Spleen (tissue), 11 donors: ENCODE measurements at regions not wholly inside any gene's neighbourhood (a gene's known extent, or its start where the extent isn't known, plus 50 kb on each side); places are given as distances from the start of the nearest gene placed in this dataset.

ENCODE experiments used
- DNase-seq: peaks from one replicate; pipeline ENCODE4 v3.0.0-alpha.2; 2020
- H3K27ac ChIP-seq, 8 donors: fragments of 200-600 bp; sonication (generic) in 7 of 8; 1 replicate in 4 of 8; 2 replicates in 4 of 8; pipeline versions ENCODE4 v1.5.0 to v1.8.0; 2016 to 2021; ENCODE audit warnings: inconsistent platforms in 4 of 8, mild to moderate bottlenecking in 4 of 8, moderate library complexity in 1 of 8
- H3K27me3 ChIP-seq, 7 donors: fragments of 200-600 bp; sonication (generic) in 6 of 7; replicated peaks in 1 of 7; 1 replicate in 4 of 7; 2 replicates in 3 of 7; pipeline versions ENCODE4 v1.5.0 to v1.8.0; 2016 to 2021; ENCODE audit warnings: inconsistent platforms in 3 of 7, mild to moderate bottlenecking in 1 of 7
- H3K36me3 ChIP-seq, 6 donors: fragments of 200-600 bp; sonication (generic) in 5 of 6; 1 replicate in 4 of 6; 2 replicates in 2 of 6; pipeline versions ENCODE4 v1.5.0 to v1.8.0; 2016 to 2021; ENCODE audit warnings: inconsistent platforms in 2 of 6
- H3K4me1 ChIP-seq, 6 donors: fragments of 200-600 bp; sonication (generic) in 5 of 6; 1 replicate in 3 of 6; 2 replicates in 3 of 6; pipeline versions ENCODE4 v1.5.0 to v1.8.0; 2016 to 2021; ENCODE audit warnings: inconsistent platforms in 3 of 6
- H3K4me3 ChIP-seq, 8 donors: fragments of 200-600 bp; sonication (generic) in 7 of 8; 1 replicate in 4 of 8; 2 replicates in 4 of 8; pipeline versions ENCODE4 v1.5.0 to v1.8.0; 2016 to 2021; ENCODE audit warnings: inconsistent platforms in 4 of 8, mild to moderate bottlenecking in 4 of 8, moderate library complexity in 2 of 8
- H3K9me3 ChIP-seq, 8 donors: fragments of 200-600 bp; sonication (generic) in 7 of 8; 1 replicate in 4 of 8; 2 replicates in 4 of 8; pipeline versions ENCODE4 v1.5.0 to v1.8.0; 2016 to 2021; ENCODE audit warnings: inconsistent platforms in 4 of 8
- POLR2A ChIP-seq, 3 donors: fragments of 450-650 bp; IDR thresholded peaks; one replicate each; pipeline ENCODE4 v1.5.1; 2017; ENCODE audit warnings: antibody characterized with exemption in 3 of 3, mild to moderate bottlenecking in 1 of 3
- POLR2AphosphoS5 ChIP-seq, 3 donors: sonication (generic); formaldehyde crosslinking; IDR thresholded peaks; one replicate each; pipeline ENCODE4 v1.5.1; 2017; ENCODE audit warnings: antibody characterized with exemption in 3 of 3
- WGBS, 5 donors: extraction: QIAGEN DNeasy Blood & Tissue Kit in 3 of 5; methylation state at CpG; one replicate each; pipeline versions ENCODE4 v1.1.5 to v1.1.7; 2013 to 2018; 5-methylcytosine and 5-hydroxymethylcytosine counted together
- intact Hi-C: fragments of 100-400 bp; cut with DNase I; formaldehyde crosslinking; loops from one replicate; pipeline ENCODE4 v1.15.0; 2023; ENCODE audit warnings: low total_unique reads
- TF ChIP-seq, protein P1 (sequence below), 11 experiments: fragments of 200-600 bp in 7 of 11; fragments of 450-650 bp in 4 of 11; sonication (generic) in 4 of 11; IDR thresholded peaks in 8 of 11; conservative IDR thresholded peaks in 3 of 11; 1 replicate in 7 of 11; 2 replicates in 4 of 11; pipeline versions ENCODE4 v1.4.0 to v1.8.0; 2016 to 2021; ENCODE audit warnings: antibody characterized with exemption in 11 of 11, inconsistent platforms in 4 of 11, mild to moderate bottlenecking in 1 of 11
- donor health status: healthy with polysubstance abuse.
- donor health status: DM: no; HTN: no; CAD: no; lungs with moderate emphysema.
- donor health status: DM: no; HTN: no; CAD: no.
- donor health status: Bipolar disorder and iron deficiency.
- donor health status: healthy.
- donor health status: DM: no; HTN: no; CAD: no.
- donor health status: DM: yes; HTN: yes; CAD: no.

DNA sequence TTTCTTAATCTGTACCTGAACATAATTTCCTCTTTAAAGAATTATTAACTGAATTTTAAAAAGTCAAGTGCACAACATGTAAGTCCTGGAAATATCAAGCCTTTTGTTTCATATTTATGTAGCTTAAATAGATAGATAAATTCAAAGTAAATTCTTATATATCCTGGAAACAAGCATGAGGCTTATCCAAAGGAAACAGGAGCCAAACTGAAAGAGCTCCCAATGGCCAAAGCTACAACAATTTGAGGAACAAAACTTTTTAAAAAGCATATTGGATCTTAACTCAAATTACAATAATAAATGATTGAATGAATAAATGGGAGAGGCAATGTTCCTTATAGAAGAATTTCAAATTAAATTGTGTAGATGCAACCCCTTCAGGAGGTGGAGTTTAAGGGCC is 679.1 kb downstream of the METTL4 start:
- no peak for DNase-seq
- TF ChIP-seq, protein P1, sequence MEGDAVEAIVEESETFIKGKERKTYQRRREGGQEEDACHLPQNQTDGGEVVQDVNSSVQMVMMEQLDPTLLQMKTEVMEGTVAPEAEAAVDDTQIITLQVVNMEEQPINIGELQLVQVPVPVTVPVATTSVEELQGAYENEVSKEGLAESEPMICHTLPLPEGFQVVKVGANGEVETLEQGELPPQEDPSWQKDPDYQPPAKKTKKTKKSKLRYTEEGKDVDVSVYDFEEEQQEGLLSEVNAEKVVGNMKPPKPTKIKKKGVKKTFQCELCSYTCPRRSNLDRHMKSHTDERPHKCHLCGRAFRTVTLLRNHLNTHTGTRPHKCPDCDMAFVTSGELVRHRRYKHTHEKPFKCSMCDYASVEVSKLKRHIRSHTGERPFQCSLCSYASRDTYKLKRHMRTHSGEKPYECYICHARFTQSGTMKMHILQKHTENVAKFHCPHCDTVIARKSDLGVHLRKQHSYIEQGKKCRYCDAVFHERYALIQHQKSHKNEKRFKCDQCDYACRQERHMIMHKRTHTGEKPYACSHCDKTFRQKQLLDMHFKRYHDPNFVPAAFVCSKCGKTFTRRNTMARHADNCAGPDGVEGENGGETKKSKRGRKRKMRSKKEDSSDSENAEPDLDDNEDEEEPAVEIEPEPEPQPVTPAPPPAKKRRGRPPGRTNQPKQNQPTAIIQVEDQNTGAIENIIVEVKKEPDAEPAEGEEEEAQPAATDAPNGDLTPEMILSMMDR (IDR thresholded peaks at IDR 0.05 in 8 of 11, conservative IDR thresholded peaks at IDR 0.05 in 3 of 11), result no peak
- TF ChIP-seq POLR2AphosphoS5 (IDR thresholded peaks at IDR 0.05) (no peak), POLR2A (IDR thresholded peaks at IDR 0.05) (no peak)
- Histone ChIP-seq H3K4me1 (no peaks in the 10 kb centered on the region), H3K4me3 (no peak overlapping the region), H3K36me3 (no peaks in the 10 kb centered on the region), H3K27me3 (no peaks in the 10 kb centered on the region), H3K27ac (no peak overlapping the region), H3K9me3 (no peaks in the 10 kb centered on the region)
- intact Hi-C loops, result no loop called here

- no peak overlapping the region for H3K4me3 ChIP-seq
- H3K27me3 ChIP-seq, result no peaks in the 10 kb centered on the region
- no peaks in the 10 kb centered on the region for H3K9me3 ChIP-seq
- intact Hi-C loops, result no loop called here
- H3K27ac ChIP-seq, result no peak overlapping the region
- DNase-seq, result no peak
- H3K36me3 ChIP-seq, result no peaks in the 10 kb centered on the region
- 70 to 83% (median 72%) methylated on average over 4 of the region's 4 CpGs for WGBS, 5 donors
- H3K4me1 ChIP-seq, result no peaks in the 10 kb centered on the region
- TF ChIP-seq, protein P1 (IDR thresholded peaks at IDR 0.05 in 8 of 11, conservative IDR thresholded peaks at IDR 0.05 in 3 of 11), result no peak
- no peak for TF ChIP-seq POLR2AphosphoS5 (IDR thresholded peaks at IDR 0.05)
- TF ChIP-seq POLR2A (IDR thresholded peaks at IDR 0.05), result no peak
These were observed 675.7 kb downstream of the METTL4 start for GRCh38 chr18:1895456-1896185.

DNA sequence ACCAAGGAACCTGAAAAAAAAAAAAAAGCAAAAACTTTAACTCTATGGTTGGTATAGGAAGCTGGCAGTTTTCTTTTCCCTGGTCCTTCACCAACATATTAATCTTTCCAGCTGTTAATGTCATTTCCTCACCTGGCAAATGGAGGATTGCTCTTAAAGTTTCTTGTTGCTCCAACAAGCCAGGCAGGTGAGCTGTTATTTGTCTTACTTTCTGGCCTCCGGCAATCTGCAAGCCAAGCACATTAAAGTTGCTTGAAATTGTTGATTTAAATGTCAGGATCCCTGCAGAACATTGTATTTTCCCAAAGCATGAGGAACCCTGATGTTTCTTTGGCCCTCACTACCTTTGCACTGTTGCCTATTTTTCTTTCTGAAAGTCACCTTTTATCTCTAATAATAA is 664.9 kb downstream of the METTL4 start:
- WGBS, 5 donors, result 84 to 98% (median 86%) methylated on average over 1 of the region's 1 CpG
- no peaks in the 10 kb centered on the region for H3K4me1 ChIP-seq
- no peak for DNase-seq
- no peaks in the 10 kb centered on the region for H3K36me3 ChIP-seq
- H3K27ac ChIP-seq, result no peak overlapping the region
- peaks cover 0 to 16% (median 13%) of the 10 kb centered on the region in 8 donors for H3K9me3 ChIP-seq
- H3K4me3 ChIP-seq, result no peak overlapping the region
- no peaks in the 10 kb centered on the region for H3K27me3 ChIP-seq
- intact Hi-C loops, result no loop called here
- TF ChIP-seq POLR2AphosphoS5 (IDR thresholded peaks at IDR 0.05), result no peak
- no peak for TF ChIP-seq POLR2A (IDR thresholded peaks at IDR 0.05)
- TF ChIP-seq, protein P1 (IDR thresholded peaks at IDR 0.05 in 8 of 11, conservative IDR thresholded peaks at IDR 0.05 in 3 of 11), result no peak

- no peaks in the 10 kb centered on the region for H3K4me1 ChIP-seq
- peaks cover 0 to 21% (median 14%) of the 10 kb centered on the region in 8 donors for H3K9me3 ChIP-seq
- H3K27me3 ChIP-seq, result no peaks in the 10 kb centered on the region
- WGBS, 5 donors, result 72 to 81% (median 78%) methylated on average over 3 of the region's 3 CpGs
- intact Hi-C loops, result no loop called here
- no peak overlapping the region for H3K27ac ChIP-seq
- no peaks in the 10 kb centered on the region for H3K36me3 ChIP-seq
- TF ChIP-seq, protein P1 (IDR thresholded peaks at IDR 0.05 in 8 of 11, conservative IDR thresholded peaks at IDR 0.05 in 3 of 11), result no peak
- TF ChIP-seq POLR2A (IDR thresholded peaks at IDR 0.05) (no peak), POLR2AphosphoS5 (IDR thresholded peaks at IDR 0.05) (no peak)
- no peak overlapping the region for H3K4me3 ChIP-seq
- no peak for DNase-seq
These were observed 663.7 kb downstream of the METTL4 start for GRCh38 chr18:1907470-1908206.
